ENCODE measurements at regions not wholly inside any gene's neighbourhood (a gene's known extent, or its start where the extent isn't known, plus 50 kb on each side); places are given as distances from the start of the nearest gene placed in this dataset.

DNA sequence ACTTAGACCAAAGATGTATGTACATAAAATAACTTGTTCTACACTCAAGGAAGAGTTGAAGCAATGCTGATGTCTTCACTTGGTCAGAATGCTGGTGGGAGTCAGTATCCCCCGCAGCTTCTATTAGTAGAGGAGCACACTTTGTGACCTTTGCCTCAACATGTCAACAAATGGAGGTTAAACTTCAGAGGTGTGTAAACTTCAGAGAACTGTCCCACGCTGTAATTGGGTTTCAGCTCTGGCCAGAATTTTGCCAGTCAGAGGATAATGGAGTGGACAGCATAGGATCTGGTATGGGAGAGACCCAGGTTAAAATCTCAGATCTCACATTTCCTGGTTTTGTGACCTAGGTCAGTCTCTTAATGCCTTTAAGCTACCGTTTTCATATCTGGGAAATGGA, 107.6 kb upstream of the ZNF644 start:
- Mint-ChIP-seq H3K9me3 (ENCODE audit: unreplicated experiment) (peaks cover 5% of the 10 kb centered on the region), H3K4me1 (ENCODE audit: unreplicated experiment) (peaks cover 6% of the 10 kb centered on the region), H3K27ac (ENCODE audit: unreplicated experiment) (no peak overlapping the region), H3K27me3 (ENCODE audit: unreplicated experiment) (peaks cover 1% of the 10 kb centered on the region), H3K36me3 (ENCODE audit: low read depth, unreplicated experiment) (no peaks in the 10 kb centered on the region), H3K4me3 (ENCODE audit: unreplicated experiment) (no peak overlapping the region)
- TF ChIP-seq, protein P1, sequence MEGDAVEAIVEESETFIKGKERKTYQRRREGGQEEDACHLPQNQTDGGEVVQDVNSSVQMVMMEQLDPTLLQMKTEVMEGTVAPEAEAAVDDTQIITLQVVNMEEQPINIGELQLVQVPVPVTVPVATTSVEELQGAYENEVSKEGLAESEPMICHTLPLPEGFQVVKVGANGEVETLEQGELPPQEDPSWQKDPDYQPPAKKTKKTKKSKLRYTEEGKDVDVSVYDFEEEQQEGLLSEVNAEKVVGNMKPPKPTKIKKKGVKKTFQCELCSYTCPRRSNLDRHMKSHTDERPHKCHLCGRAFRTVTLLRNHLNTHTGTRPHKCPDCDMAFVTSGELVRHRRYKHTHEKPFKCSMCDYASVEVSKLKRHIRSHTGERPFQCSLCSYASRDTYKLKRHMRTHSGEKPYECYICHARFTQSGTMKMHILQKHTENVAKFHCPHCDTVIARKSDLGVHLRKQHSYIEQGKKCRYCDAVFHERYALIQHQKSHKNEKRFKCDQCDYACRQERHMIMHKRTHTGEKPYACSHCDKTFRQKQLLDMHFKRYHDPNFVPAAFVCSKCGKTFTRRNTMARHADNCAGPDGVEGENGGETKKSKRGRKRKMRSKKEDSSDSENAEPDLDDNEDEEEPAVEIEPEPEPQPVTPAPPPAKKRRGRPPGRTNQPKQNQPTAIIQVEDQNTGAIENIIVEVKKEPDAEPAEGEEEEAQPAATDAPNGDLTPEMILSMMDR (IDR thresholded peaks at IDR 0.05; ENCODE audit: unreplicated experiment) = no peak
- DNase-seq (ENCODE audit: low spot score) = no peak

DNA sequence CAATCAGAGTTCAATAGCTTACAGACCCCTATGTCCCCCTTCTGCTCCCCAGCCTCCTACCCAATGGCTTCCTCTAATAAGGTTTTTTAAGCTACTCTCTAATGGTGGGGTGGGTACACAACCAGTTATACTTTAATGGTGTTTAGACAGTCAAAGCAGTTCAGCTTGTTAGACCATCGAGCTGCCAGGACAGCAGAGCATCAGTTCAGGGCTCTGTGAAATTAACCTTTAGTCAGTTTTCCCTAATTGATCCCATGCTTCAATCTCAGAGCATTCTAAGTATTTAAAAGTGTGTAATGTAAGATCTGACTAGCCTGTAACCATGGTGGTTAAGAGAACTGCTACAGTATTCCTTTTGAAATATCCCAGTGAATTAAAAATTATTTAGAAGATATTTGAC, 107.2 kb upstream of the ZNF644 start:
- no peak for DNase-seq (ENCODE audit: low spot score)
- TF ChIP-seq, protein P1 (IDR thresholded peaks at IDR 0.05; ENCODE audit: unreplicated experiment) = no peak
- Mint-ChIP-seq H3K4me3 (ENCODE audit: unreplicated experiment) (no peak overlapping the region), H3K27me3 (ENCODE audit: unreplicated experiment) (peaks cover 1% of the 10 kb centered on the region), H3K36me3 (ENCODE audit: low read depth, unreplicated experiment) (no peaks in the 10 kb centered on the region), H3K9me3 (ENCODE audit: unreplicated experiment) (peaks cover 5% of the 10 kb centered on the region), H3K4me1 (ENCODE audit: unreplicated experiment) (peaks cover 6% of the 10 kb centered on the region), H3K27ac (ENCODE audit: unreplicated experiment) (no peak overlapping the region)

DNA sequence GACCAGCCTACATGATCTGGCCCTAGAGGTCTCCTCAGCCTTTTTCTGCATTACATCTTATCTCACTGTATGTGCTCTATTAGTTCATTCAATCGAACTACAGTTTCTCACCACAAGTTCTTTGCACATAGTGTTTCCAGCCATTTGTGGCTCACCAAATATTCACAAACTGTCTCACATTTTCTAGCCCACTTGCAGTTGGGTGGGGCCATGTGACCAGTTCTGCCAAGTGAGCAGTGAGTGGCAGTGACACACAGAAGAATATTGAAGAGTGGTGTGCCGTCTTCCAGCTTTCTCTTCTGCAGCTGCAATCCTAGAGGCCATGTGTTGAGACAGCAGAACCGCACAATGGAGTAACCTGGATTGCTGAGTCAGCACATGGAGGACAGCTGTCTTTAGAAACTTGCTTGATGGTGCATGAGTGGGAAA, 103.2 kb upstream of the ZNF644 start:
- H3K27ac Mint-ChIP-seq (ENCODE audit: unreplicated experiment) = no peak overlapping the region
- no peak overlapping the region for H3K4me3 Mint-ChIP-seq (ENCODE audit: unreplicated experiment)
- peaks cover 5% of the 10 kb centered on the region for H3K9me3 Mint-ChIP-seq (ENCODE audit: unreplicated experiment)
- TF ChIP-seq, protein P1 (IDR thresholded peaks at IDR 0.05; ENCODE audit: unreplicated experiment) = no peak
- H3K36me3 Mint-ChIP-seq (ENCODE audit: low read depth, unreplicated experiment) = no peaks in the 10 kb centered on the region
- peaks cover 8% of the 10 kb centered on the region for H3K4me1 Mint-ChIP-seq (ENCODE audit: unreplicated experiment)
- no peak for DNase-seq (ENCODE audit: low spot score)
- H3K27me3 Mint-ChIP-seq (ENCODE audit: unreplicated experiment) = no peaks in the 10 kb centered on the region

DNA sequence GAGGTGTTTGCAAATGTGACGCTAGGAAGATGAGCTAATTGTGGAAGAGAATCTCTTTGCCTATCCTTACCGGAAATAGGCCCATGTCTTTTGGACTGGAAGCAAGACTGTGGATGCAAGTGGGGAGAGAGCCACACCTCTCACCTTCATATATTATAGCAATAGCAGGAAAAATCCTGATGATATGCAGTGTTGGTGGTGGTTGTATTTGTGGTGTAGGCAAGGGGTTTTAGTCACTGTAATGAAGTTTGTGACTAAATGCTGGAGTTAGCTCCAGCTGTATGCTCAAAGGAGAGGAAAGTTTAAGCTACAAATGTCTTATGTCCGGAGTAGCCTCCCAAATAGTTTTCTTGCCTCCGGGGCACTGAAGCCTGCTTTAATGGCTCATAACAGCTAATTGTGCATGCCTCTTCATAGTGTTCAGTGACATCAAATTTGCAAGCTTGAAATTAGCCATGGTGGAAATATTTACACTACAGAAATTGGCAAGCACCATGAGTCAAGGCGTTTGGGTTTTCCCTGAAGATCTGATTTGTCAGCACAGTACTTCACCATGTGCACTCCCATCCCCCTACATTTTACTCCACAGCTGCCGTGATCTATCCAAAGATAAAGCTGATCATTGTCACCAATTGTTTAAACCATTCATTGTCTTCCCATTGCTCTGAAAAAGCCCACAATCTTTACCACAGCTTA, 102.6 kb upstream of the ZNF644 start:
- DNase-seq (ENCODE audit: low spot score) = no peak
- H3K27ac Mint-ChIP-seq (ENCODE audit: unreplicated experiment) = no peak overlapping the region
- H3K27me3 Mint-ChIP-seq (ENCODE audit: unreplicated experiment) = no peaks in the 10 kb centered on the region
- TF ChIP-seq, protein P1 (IDR thresholded peaks at IDR 0.05; ENCODE audit: unreplicated experiment) = no peak
- H3K9me3 Mint-ChIP-seq (ENCODE audit: unreplicated experiment) = peaks cover 5% of the 10 kb centered on the region
- no peaks in the 10 kb centered on the region for H3K36me3 Mint-ChIP-seq (ENCODE audit: low read depth, unreplicated experiment)
- peaks cover 8% of the 10 kb centered on the region for H3K4me1 Mint-ChIP-seq (ENCODE audit: unreplicated experiment)
- H3K4me3 Mint-ChIP-seq (ENCODE audit: unreplicated experiment) = no peak overlapping the region

DNA sequence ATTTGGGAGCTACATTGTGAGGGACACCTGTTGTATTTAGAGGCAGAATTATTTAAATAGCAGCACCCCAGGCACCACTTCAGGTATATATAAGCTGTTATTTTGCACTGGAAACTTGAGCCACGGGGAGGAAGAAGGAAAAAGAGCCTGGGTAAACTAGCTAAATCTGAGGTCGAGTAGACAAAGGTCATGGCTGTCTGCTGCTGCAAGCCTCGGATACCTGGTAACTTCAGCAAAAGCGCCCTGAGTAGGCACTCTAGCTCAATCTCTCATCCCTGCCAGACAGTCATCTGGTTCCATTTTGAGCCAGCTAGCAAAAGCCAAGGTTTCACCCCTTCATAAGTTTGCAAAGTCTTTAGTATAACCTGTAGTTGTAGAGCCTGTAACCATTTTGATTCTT, 101.9 kb upstream of the ZNF644 start:
- no peak overlapping the region for H3K27ac Mint-ChIP-seq (ENCODE audit: unreplicated experiment)
- H3K4me1 Mint-ChIP-seq (ENCODE audit: unreplicated experiment) = peaks cover 8% of the 10 kb centered on the region
- H3K4me3 Mint-ChIP-seq (ENCODE audit: unreplicated experiment) = no peak overlapping the region
- TF ChIP-seq, protein P1 (IDR thresholded peaks at IDR 0.05; ENCODE audit: unreplicated experiment) = no peak
- DNase-seq (ENCODE audit: low spot score) = no peak
- peaks cover 5% of the 10 kb centered on the region for H3K9me3 Mint-ChIP-seq (ENCODE audit: unreplicated experiment)
- H3K36me3 Mint-ChIP-seq (ENCODE audit: low read depth, unreplicated experiment) = no peaks in the 10 kb centered on the region
- H3K27me3 Mint-ChIP-seq (ENCODE audit: unreplicated experiment) = no peaks in the 10 kb centered on the region

Data from endothelial cell (in vitro differentiated cells).